Germinal center (tissue), 1 donor: ENCODE measurements at regions not wholly inside any gene's neighbourhood (a gene's known extent, or its start where the extent isn't known, plus 50 kb on each side); places are given as distances from the start of the nearest gene placed in this dataset.
"Not testable (repeated sequence)": the region's sequence is repeated elsewhere in the genome, so short reads cannot be mapped to it uniquely, and the experiment has no call there.

Experiments
- DNase-seq: peaks from one replicate; pipeline ENCODE4 v3.0.0; 2012; ENCODE audit warnings: mixed read lengths, low spot score

GRCh38 chr15:26260517-26261133 lies 397.5 kb upstream of the ATP10A start:
- peak; percentile 23 for DNase-seq

- no peak for DNase-seq
Measured at GRCh38 chr15:26259581-26259980, 396.5 kb upstream of the ATP10A start.

- not testable (repeated sequence) for DNase-seq
Measured at GRCh38 chr15:26244782-26245181, 381.7 kb upstream of the ATP10A start.

- no peak for DNase-seq
Measured at GRCh38 chr15:26243382-26243781, 380.3 kb upstream of the ATP10A start.

- DNase-seq, result no peak
Measured at GRCh38 chr15:26242565-26243071, 379.5 kb upstream of the ATP10A start.

GRCh38 chr15:26235864-26236263 lies 372.7 kb upstream of the ATP10A start:
- no peak for DNase-seq

GRCh38 chr15:26234976-26235767 lies 372.0 kb upstream of the ATP10A start:
- DNase-seq, result no peak

- no peak for DNase-seq
Measured at GRCh38 chr15:26232691-26233090, 369.6 kb upstream of the ATP10A start.

- DNase-seq, result no peak
Measured at GRCh38 chr15:26231096-26231495, 368.0 kb upstream of the ATP10A start.

GRCh38 chr15:26224266-26224665 lies 361.1 kb upstream of the ATP10A start:
- no peak for DNase-seq

- DNase-seq, result no peak
Measured at GRCh38 chr15:26223720-26224119, 360.6 kb upstream of the ATP10A start.

- no peak for DNase-seq
Measured at GRCh38 chr15:26222781-26223180, 359.7 kb upstream of the ATP10A start.

GRCh38 chr15:26217043-26217442 lies 353.9 kb upstream of the ATP10A start:
- DNase-seq, result not testable (repeated sequence)

- no peak for DNase-seq
Measured at GRCh38 chr15:26214290-26214689, 351.2 kb upstream of the ATP10A start.

GRCh38 chr15:26213427-26213826 lies 350.3 kb upstream of the ATP10A start:
- DNase-seq, result no peak

- DNase-seq, result no peak
Measured at GRCh38 chr15:26212109-26212508, 349.0 kb upstream of the ATP10A start.

- DNase-seq, result no peak
Measured at GRCh38 chr15:26210980-26211379, 347.9 kb upstream of the ATP10A start.

- DNase-seq, result no peak
Measured at GRCh38 chr15:26201177-26201858, 338.2 kb upstream of the ATP10A start.

- DNase-seq, result no peak
Measured at GRCh38 chr15:26200427-26200826, 337.3 kb upstream of the ATP10A start.

- no peak for DNase-seq
Measured at GRCh38 chr15:26197719-26198118, 334.6 kb upstream of the ATP10A start.

GRCh38 chr15:26197060-26197459 lies 333.9 kb upstream of the ATP10A start:
- DNase-seq, result no peak

- no peak for DNase-seq
Measured at GRCh38 chr15:26191193-26191592, 328.1 kb upstream of the ATP10A start.

- not testable (repeated sequence) for DNase-seq
Measured at GRCh38 chr15:26186138-26186537, 323.0 kb upstream of the ATP10A start.
